Activated B cell treated with CpG ODN at 0.5 μM for 24 hours (primary cell): ENCODE measurements at regions not wholly inside any gene's neighbourhood (a gene's known extent, or its start where the extent isn't known, plus 50 kb on each side); places are given as distances from the start of the nearest gene placed in this dataset.

ENCODE experiments used
- ATAC-seq: fragments of 200-7000 bp; cut with Tn5 transposase; one replicate; pipeline ENCODE4 v1.10.0; 2021; ENCODE audit warnings: low read depth, mild to moderate bottlenecking, moderate library complexity
- CTCF ChIA-PET: fragments of 350-600 bp; sonication (Branson Sonifier 250); formaldehyde crosslinking; loops from one replicate; lab custom pipeline; 2021; ENCODE audit warnings: antibody characterized with exemption; lab: Charles Lee
- POLR2A ChIA-PET: fragments of 350-600 bp; sonication (Branson Sonifier 250); formaldehyde crosslinking; loops from one replicate; lab custom pipeline; 2021; ENCODE audit warnings: antibody characterized with exemption; lab: Charles Lee
- DNase-seq: peaks from one replicate; pipeline ENCODE4 v3.0.0; 2022
- H3K27ac Mint-ChIP-seq: one replicate; pipeline ENCODE4 v1.8.0; 2020; ENCODE audit warnings: mixed read lengths
- H3K27me3 Mint-ChIP-seq: one replicate; pipeline ENCODE4 v1.8.0; 2021; ENCODE audit warnings: mixed read lengths
- H3K36me3 Mint-ChIP-seq: one replicate; pipeline ENCODE4 v1.8.0; 2021; ENCODE audit warnings: low read depth, mixed read lengths
- H3K4me1 Mint-ChIP-seq: one replicate; pipeline ENCODE4 v1.8.0; 2021; ENCODE audit warnings: mixed read lengths
- H3K4me3 Mint-ChIP-seq: one replicate; pipeline ENCODE4 v1.8.0; 2020; ENCODE audit warnings: mild to moderate bottlenecking, mixed read lengths
- H3K9me3 Mint-ChIP-seq: one replicate; pipeline ENCODE4 v1.8.0; 2020; ENCODE audit warnings: mixed read lengths
- CTCF ChIP-seq: fragments of 200-600 bp; IDR thresholded peaks from one replicate; pipeline ENCODE4 v1.8.0; 2022; ENCODE audit warnings: antibody characterized with exemption, mild to moderate bottlenecking
- intact Hi-C: fragments of 100-400 bp; cut with micrococcal nuclease; formaldehyde crosslinking; loops from one replicate; pipeline ENCODE4 v1.15.1; 2024

GRCh38 chr14:101065246-101065645 is 161.7 kb upstream of the RTL1 start:
- Mint-ChIP-seq H3K4me1 (peaks cover 2% of the 10 kb centered on the region), H3K9me3 (no peaks in the 10 kb centered on the region), H3K27ac (no peak overlapping the region), H3K4me3 (no peak overlapping the region), H3K36me3 (no peaks in the 10 kb centered on the region), H3K27me3 (peaks cover 17% of the 10 kb centered on the region)
- intact Hi-C loops = no loop called here
- ChIA-PET POLR2A (no interaction called here), CTCF (no interaction called here)
- no peak for TF ChIP-seq CTCF
- DNase-seq = no peak
- no peak for ATAC-seq

GRCh38 chr14:101065696-101066694 is 162.5 kb upstream of the RTL1 start:
- POLR2A ChIA-PET = no interaction called here
- H3K36me3 Mint-ChIP-seq = no peaks in the 10 kb centered on the region

GRCh38 chr14:101066826-101067510 is 163.4 kb upstream of the RTL1 start:
- POLR2A ChIA-PET = no interaction called here
- Mint-ChIP-seq H3K4me1 (peaks cover 4% of the 10 kb centered on the region), H3K4me3 (no peak overlapping the region), H3K27me3 (peaks cover 23% of the 10 kb centered on the region), H3K9me3 (no peaks in the 10 kb centered on the region), H3K36me3 (no peaks in the 10 kb centered on the region), H3K27ac (no peak overlapping the region)
- TF ChIP-seq CTCF = no peak
- intact Hi-C loops = no loop called here
- CTCF ChIA-PET = no interaction called here
- peak; percentile 11 for DNase-seq
- no peak for ATAC-seq

More at GRCh38 chr14:101065696-101066694, 162.5 kb upstream of the RTL1 start:
- Mint-ChIP-seq H3K9me3 (no peaks in the 10 kb centered on the region), H3K4me3 (no peak overlapping the region), H3K27ac (no peak overlapping the region), H3K27me3 (peaks cover 19% of the 10 kb centered on the region), H3K4me1 (peaks cover 2% of the 10 kb centered on the region)
- intact Hi-C loops = no loop called here
- ATAC-seq = no peak
- no peak for TF ChIP-seq CTCF
- CTCF ChIA-PET = no interaction called here
- DNase-seq = no peak

GRCh38 chr14:101068313-101069227 is 165.0 kb upstream of the RTL1 start:
- DNase-seq (no peak), ATAC-seq (no peak)
- no peak overlapping the region for H3K4me3 Mint-ChIP-seq
- no peak for TF ChIP-seq CTCF
- no peak overlapping the region for H3K27ac Mint-ChIP-seq
- intact Hi-C loops = no loop called here
- H3K36me3 Mint-ChIP-seq = no peaks in the 10 kb centered on the region
- peaks cover 4% of the 10 kb centered on the region for H3K4me1 Mint-ChIP-seq
- POLR2A ChIA-PET = no interaction called here
- no peaks in the 10 kb centered on the region for H3K9me3 Mint-ChIP-seq
- H3K27me3 Mint-ChIP-seq = peaks cover 28% of the 10 kb centered on the region
- CTCF ChIA-PET = no interaction called here
